CD4-positive, alpha-beta T cell treated with Interleukin-2 at 100 ng/mL for 4 hours (primary cell): ENCODE measurements at regions not wholly inside any gene's neighbourhood (a gene's known extent, or its start where the extent isn't known, plus 50 kb on each side); places are given as distances from the start of the nearest gene placed in this dataset.
"Not testable (repeated sequence)": the region's sequence is repeated elsewhere in the genome, so short reads cannot be mapped to it uniquely, and the experiment has no call there.

Experiments
- DNase-seq: peaks from one replicate; pipeline ENCODE4 v3.0.0-alpha.2; 2020; ENCODE audit warnings: low spot score

DNA sequence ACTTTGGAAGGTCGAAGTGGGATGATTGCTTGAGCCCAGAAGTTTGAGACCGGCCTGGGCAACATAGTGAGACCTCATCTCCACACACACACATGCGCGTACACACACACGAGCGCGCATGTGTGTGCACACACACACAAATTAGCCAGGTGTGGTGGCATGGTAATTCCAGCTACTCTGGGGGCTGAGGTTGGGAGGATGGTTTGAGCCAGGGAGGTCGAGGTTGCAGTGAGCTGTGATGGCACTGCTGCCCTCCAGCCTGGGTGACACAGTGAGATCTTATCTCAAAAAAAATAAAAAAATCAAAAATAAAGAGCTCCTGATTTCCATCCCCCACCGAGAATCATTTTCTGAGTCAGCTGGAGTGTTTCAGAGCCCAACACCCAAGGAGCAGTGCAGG is 261.5 kb upstream of the PLGLB2 start:
- DNase-seq = peak; percentile 46

GRCh38 chr2:87488021-87488420 is 259.9 kb upstream of the PLGLB2 start:
- not testable (repeated sequence) for DNase-seq

GRCh38 chr2:87488991-87489390 is 258.9 kb upstream of the PLGLB2 start:
- DNase-seq = not testable (repeated sequence)

GRCh38 chr2:87494846-87495245 is 253.0 kb upstream of the PLGLB2 start:
- DNase-seq = not testable (repeated sequence)

GRCh38 chr2:87495455-87495854 is 252.4 kb upstream of the PLGLB2 start:
- not testable (repeated sequence) for DNase-seq

DNA sequence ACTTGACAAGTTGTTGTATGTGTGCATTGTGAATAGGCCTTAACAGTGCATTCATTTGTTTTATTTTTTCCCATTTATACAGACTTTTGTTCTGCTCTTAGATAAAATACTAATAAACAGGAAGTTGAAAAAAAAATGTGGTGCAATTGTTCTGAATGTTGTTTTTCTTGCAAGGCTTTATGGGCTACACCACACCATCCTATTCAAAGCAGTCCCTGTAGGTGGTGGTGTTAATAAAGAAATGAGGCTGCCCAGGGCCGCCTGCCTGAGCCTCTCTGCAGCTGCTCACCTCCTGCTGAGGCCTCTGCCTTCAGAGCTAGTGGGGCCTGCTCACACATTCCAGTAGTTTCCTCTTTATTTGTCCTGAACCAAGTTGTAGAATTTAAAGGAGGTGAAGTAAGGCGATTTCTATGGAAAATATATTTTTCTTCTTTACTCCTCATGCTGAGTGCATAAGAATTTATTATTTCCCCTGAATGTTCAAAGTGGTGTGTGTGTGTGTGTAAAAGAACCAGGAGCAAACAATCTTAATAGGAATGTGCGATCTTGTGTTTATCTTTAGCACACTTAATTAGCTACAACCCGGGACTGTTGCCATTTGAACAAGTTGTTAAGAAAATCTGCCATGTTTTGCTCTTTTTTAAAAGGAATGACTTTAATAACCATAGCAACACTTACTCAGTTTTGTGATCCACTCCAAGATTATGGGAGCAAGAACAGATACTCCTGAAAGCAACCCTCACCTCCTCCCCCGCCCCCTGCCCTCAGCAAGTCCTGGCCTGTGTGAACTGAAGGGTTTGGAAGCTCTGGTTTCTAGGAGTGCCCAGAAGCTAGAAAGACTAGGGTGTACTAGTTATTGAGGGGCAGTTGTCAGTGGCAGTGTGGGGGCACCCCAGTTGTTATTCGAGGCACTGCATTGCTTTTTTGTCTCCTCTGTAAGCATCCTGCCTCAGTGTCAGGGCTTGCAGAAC is 251.6 kb upstream of the PLGLB2 start:
- peak; percentile 78 for DNase-seq

DNA sequence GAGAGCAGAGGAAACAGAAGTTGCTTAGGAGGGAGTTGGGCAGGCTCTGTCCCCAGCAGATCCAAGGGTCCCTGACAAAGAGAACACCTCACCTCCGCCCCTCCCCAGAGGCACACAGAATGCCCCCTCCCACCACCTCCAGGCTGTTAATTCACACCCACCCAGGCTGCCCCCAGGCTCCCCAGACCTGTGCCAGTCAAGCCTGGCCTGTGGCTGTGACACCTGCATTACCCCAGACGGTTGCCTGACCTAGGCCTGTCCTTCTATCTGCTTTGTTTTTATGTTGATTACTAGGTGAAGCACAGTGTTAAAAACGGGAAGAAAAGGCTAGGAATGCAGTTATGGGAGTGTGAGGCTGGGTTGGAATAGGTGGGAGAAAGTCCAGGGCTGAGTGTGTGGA is 250.8 kb upstream of the PLGLB2 start:
- DNase-seq = not testable (repeated sequence)

DNA sequence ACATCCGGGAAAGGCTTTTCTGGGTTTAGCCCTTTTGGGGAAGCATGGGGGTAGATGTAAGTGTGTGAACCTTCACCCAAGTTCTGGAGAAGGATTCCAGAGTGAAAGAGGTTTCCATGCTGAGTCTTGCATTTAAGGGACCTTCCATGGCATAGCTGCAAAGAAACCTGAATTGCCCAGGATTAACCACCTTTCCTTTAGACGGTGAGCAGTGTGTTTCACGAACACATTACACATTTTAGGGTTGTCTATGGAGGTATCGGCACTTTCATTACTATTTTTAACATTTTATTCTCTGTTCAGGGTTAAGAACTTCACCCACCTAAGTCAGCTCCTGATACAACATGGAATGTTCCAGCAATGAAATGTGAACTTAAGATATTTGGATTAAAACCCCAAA is 250.2 kb upstream of the PLGLB2 start:
- DNase-seq = not testable (repeated sequence)

DNA sequence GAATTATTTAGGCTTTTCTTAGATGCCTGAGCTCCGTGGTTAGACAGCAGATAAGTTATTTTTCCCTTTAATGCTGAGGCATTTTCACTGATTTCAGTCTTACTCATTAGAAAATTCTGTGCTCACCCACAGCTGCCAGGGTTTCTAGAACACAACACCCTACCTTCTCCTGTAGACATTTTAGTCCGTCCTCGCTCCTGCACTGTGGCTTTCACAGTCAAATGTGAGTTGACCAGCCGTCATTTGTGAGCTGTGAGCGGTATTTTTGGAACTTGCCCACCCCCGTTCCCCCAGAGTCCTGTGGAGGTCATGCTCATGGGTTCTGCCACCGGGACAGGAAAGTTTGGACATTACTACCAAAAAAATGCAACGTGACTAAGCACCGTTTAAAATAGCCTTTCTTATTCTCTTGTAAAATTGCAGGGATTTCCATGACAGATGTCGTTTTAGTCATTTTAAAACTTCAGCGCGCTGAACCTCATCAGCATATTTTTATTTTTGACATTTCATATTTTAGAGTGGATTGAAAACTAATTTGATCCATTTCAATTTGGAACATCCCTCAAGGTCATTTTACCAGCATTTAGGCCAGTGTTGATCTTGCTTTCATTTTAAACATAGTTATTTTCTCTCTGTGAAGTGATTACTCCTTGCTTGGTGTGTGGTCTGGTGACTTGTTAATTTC is 249.6 kb upstream of the PLGLB2 start:
- not testable (repeated sequence) for DNase-seq

GRCh38 chr2:87498854-87499238 is 249.0 kb upstream of the PLGLB2 start:
- not testable (repeated sequence) for DNase-seq

DNA sequence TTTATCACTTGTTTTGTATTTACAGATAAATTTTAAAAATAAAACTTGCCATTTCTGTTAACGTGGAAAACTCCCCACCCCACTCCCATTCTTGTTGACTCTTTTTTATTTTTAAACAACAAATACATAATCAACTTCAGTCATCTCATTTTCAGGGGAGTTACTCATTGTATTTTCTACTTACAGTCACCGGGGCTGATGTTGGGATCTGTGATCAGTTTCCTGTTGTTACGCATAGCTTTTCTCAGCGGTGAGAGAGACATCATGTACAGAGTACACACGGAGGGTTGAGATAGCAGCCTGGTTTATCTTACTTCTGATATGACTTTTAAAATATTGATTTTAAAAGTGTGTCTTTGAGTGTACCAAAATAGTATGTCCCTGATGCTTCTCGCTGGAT is 248.0 kb upstream of the PLGLB2 start:
- peak; percentile 74 for DNase-seq

DNA sequence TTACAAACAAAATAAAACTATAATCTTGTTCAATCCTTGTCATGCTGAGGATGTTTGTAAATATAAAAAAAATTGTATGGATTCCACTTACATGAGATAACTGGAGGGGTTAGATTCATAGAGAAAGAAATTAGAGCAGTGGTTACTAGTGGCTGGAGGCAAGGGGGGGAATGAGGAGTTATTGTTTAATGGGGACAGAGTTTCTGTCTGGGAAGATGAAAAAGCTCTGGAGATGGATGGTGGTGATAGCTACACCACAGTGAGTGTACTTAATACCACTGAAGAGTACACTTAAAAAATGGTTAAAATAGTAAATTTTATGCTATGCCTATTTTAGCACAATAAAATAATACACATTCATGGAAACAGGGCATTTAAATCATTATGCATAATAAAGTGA is 247.5 kb upstream of the PLGLB2 start:
- not testable (repeated sequence) for DNase-seq

- DNase-seq = not testable (repeated sequence)
Measured at GRCh38 chr2:87500951-87501350, 246.9 kb upstream of the PLGLB2 start.

DNA sequence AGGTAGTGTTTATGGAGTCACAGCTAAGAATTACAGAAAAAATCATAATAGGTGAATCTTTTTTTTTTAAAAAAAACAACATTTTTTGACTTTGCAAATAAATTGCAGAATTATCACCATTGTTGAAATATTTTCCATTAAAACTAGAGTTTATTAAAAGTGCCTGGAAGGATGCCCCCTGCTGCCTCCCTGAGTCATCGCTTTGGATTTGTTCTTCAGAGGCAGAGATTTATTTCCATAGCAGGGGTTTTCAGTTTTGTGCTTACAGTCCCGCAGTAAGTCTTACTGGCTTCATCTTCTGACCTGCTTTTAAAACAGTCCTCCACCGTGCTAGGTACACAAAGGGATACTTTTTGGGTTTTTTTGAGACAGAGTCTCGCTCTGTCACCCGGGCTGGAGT is 244.9 kb upstream of the PLGLB2 start:
- not testable (repeated sequence) for DNase-seq

DNA sequence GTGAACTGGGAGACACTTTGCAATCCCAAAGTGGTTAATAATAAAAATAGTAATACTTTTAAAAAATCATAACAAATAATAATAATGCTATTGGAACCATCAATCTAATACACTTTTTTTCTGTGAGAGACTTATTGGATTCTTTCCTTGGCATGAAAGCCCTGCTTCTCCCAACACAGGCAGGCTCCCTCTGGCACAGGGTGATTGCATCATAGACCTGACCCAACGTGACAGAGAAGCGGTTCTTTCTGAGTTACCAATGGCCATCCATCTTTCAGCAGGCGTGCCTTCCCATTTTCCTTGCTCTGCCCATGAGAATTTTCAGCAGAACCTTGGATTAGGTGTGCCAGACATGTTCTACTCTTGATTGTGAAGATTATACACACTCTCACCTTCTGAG is 242.6 kb upstream of the PLGLB2 start:
- DNase-seq = not testable (repeated sequence)

DNA sequence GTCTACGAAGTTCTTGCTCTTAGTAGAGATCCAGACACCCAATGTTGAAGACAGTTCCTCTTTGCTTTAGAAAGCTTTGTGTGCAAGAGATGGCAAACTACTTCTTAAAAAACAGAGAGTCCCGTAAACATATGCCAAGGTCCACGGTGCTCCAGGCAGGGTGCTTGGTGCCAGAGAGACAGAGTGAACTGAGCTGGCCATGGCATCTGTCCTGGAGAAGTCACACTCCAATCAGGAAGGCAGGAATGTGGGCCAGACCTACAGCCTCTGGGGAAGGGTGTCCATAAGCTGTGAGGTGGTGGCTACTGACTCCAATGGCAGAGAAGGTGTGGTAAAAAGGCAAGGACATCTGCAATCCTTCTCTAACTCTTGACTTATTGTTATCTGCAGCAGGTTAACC is 242.0 kb upstream of the PLGLB2 start:
- DNase-seq = not testable (repeated sequence)

DNA sequence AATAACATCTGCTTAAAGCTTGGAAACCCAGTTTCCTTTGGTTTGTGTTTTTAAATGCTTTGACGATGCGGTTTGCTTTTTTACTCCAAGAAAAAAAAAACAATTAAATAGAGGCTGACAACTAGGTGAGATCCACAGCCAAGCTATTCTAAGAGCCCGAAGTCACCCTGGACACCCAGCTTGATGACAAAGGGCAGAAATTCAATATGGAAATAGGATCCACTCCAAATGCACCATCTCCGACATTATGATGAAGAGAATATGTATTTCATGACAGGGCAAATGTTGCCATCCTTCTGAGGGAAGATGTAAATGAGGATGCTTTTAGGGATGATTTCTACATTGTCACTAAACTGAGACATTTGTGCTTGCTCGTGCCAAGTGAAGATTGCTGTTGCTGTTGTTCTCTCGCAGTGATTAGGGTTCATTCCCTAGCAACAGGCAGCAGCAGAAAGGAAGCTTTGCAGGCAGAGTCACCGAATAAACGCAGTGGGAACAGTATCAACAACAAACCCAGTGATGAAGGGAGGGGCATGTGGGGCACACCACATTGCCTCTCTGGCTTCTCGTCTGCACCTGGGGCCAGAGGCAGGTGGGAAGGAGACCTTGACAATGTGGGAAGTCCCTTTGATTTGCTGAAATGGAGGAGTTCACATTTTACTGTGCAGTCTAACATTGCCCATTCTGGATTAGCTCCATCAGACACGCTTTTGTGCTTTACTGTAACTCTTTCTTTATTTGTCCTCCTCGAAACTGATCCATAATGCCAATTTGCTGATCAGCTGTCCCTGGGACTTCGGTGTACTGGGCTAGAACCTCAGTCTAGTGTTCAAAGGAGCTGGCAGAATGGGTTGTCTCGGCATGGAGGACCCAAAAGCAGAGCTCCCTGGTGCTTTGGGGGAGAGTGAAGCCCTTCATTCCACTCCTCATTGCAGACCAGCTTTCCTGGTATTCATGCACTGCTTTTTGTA is 240.2 kb upstream of the PLGLB2 start:
- peak; percentile 78 for DNase-seq

GRCh38 chr2:87511195-87511778 is 236.6 kb upstream of the PLGLB2 start:
- not testable (repeated sequence) for DNase-seq

DNA sequence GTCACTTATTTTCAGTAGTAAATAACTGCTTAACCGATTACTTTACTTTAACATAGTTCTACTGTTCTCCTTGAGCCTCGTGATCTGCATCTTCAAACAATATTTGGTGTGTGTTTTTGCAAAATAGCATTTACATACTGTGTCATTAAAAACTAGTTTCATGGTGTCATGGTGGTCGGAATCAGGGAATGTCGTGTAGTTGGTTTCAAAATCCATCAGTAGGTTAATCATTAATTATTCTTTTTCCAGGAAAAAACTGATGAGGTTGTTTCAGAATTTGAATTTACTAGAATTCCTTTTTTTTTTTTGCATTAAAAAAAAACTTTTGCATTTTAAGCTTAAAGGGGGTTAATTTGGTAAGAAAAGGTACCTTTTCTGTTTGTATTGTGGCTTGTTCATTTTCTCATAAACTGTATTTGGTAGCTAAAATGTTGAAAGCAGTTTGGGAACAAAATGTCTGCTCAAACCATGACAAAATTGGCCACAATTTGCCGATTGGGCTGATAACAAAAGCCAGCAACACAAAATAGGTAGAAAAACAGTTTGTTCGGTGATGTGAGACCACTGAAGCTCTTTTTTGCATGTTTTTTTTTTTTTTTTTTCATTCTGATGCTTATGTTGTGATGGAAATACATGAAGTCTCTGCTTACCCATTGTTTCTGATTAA is 234.9 kb upstream of the PLGLB2 start:
- DNase-seq = not testable (repeated sequence)

DNA sequence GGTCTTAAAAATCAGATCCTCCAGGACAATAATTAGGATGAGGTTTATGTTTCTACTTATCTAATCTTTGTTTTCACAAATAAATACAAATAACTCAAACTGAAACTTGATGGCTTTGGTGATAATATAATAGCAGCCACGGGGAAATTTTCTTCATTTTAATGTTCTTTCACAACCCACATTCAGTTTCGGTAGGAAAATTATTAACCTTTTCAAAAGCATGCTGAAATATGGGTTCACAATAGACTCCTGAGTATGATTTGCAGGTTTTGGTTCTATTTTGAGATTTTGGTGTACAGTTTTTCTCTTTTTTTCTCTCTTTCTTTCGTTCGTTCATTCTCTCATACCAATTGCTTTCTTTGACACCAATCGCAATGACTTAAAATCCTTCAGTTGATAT is 233.9 kb upstream of the PLGLB2 start:
- not testable (repeated sequence) for DNase-seq

DNA sequence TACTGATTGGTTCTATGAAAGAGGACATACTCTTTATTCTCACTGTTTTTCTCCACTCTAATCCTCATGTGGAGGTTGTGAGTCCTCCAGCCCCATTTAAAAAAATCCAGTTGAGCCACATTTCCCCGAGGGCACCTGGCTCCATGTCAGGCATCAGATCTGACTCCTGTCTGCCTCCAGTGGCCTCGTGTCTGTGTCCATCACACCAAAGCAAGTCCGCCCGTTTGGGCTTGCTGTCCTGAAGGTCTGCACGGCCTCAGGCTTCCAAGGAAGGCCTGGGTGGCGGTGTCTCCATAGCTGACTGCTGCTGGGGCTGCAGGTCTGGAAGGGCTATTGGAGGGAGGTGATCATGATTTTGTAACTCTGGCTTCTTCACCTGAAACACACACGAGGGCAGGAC is 233.4 kb upstream of the PLGLB2 start:
- DNase-seq = not testable (repeated sequence)
